ENCODE measurements at regions not wholly inside any gene's neighbourhood (a gene's known extent, or its start where the extent isn't known, plus 50 kb on each side); places are given as distances from the start of the nearest gene placed in this dataset.

- Histone ChIP-seq H3K9me3 (ENCODE audit: control insufficient read depth in 3 of 3, low read length in 3 of 3) (no peaks in the 10 kb centered on the region), H3K9ac (ENCODE audit: low read depth in 1 of 3, low read length in 3 of 3) (no peak overlapping the region), H3K27ac (ENCODE audit: low read depth, low read length) (no peak overlapping the region), H3K27me3 (ENCODE audit: control insufficient read depth in 3 of 3, insufficient read depth in 3 of 3, low read length in 3 of 3) (peaks cover 5 to 10% (median 6%) of the 10 kb centered on the region in 3 donors), H3K4me3 (ENCODE audit: low read length in 3 of 3) (no peak overlapping the region), H3K4me1 (ENCODE audit: control insufficient read depth in 3 of 3, insufficient read depth in 3 of 3, low read length in 3 of 3) (no peaks in the 10 kb centered on the region), H3K36me3 (ENCODE audit: control insufficient read depth in 3 of 3, insufficient read depth in 3 of 3, low read length in 3 of 3) (no peaks in the 10 kb centered on the region)
Observed at GRCh38 chr6:142675517-142675916, 269.5 kb downstream of the HIVEP2 start.

- Histone ChIP-seq H3K9me3 (ENCODE audit: control insufficient read depth in 3 of 3, low read length in 3 of 3) (no peaks in the 10 kb centered on the region), H3K27me3 (ENCODE audit: control insufficient read depth in 3 of 3, insufficient read depth in 3 of 3, low read length in 3 of 3) (peaks cover 5 to 10% (median 6%) of the 10 kb centered on the region in 3 donors), H3K4me1 (ENCODE audit: control insufficient read depth in 3 of 3, insufficient read depth in 3 of 3, low read length in 3 of 3) (no peaks in the 10 kb centered on the region), H3K9ac (ENCODE audit: low read depth in 1 of 3, low read length in 3 of 3) (no peak overlapping the region), H3K4me3 (ENCODE audit: low read length in 3 of 3) (no peak overlapping the region), H3K36me3 (ENCODE audit: control insufficient read depth in 3 of 3, insufficient read depth in 3 of 3, low read length in 3 of 3) (no peaks in the 10 kb centered on the region), H3K27ac (ENCODE audit: low read depth, low read length) (no peak overlapping the region)
Observed at GRCh38 chr6:142676027-142676443, 268.9 kb downstream of the HIVEP2 start.

- Histone ChIP-seq H3K9me3 (ENCODE audit: control insufficient read depth in 3 of 3, low read length in 3 of 3) (no peaks in the 10 kb centered on the region), H3K4me3 (ENCODE audit: low read length in 3 of 3) (no peak overlapping the region), H3K27ac (ENCODE audit: low read depth, low read length) (no peak overlapping the region), H3K27me3 (ENCODE audit: control insufficient read depth in 3 of 3, insufficient read depth in 3 of 3, low read length in 3 of 3) (peaks cover 5 to 10% (median 6%) of the 10 kb centered on the region in 3 donors), H3K4me1 (ENCODE audit: control insufficient read depth in 3 of 3, insufficient read depth in 3 of 3, low read length in 3 of 3) (no peaks in the 10 kb centered on the region), H3K36me3 (ENCODE audit: control insufficient read depth in 3 of 3, insufficient read depth in 3 of 3, low read length in 3 of 3) (no peaks in the 10 kb centered on the region), H3K9ac (ENCODE audit: low read depth in 1 of 3, low read length in 3 of 3) (no peak overlapping the region)
Observed at GRCh38 chr6:142676647-142677192, 268.3 kb downstream of the HIVEP2 start.

GRCh38 chr6:142679907-142680700, 264.9 kb downstream of the HIVEP2 start:
- H3K9ac ChIP-seq (ENCODE audit: low read depth in 1 of 3, low read length in 3 of 3) = no peak overlapping the region
- no peaks in the 10 kb centered on the region for H3K9me3 ChIP-seq (ENCODE audit: control insufficient read depth in 3 of 3, low read length in 3 of 3)
- no peaks in the 10 kb centered on the region for H3K4me1 ChIP-seq (ENCODE audit: control insufficient read depth in 3 of 3, insufficient read depth in 3 of 3, low read length in 3 of 3)
- H3K27ac ChIP-seq (ENCODE audit: low read depth, low read length) = no peak overlapping the region
- H3K27me3 ChIP-seq (ENCODE audit: control insufficient read depth in 3 of 3, insufficient read depth in 3 of 3, low read length in 3 of 3) = peaks cover 2 to 9% (median 6%) of the 10 kb centered on the region in 3 donors
- no peak overlapping the region for H3K4me3 ChIP-seq (ENCODE audit: low read length in 3 of 3)
- H3K36me3 ChIP-seq (ENCODE audit: control insufficient read depth in 3 of 3, insufficient read depth in 3 of 3, low read length in 3 of 3) = no peaks in the 10 kb centered on the region

GRCh38 chr6:142681099-142681498, 263.9 kb downstream of the HIVEP2 start:
- Histone ChIP-seq H3K4me3 (ENCODE audit: low read length in 3 of 3) (no peak overlapping the region), H3K36me3 (ENCODE audit: control insufficient read depth in 3 of 3, insufficient read depth in 3 of 3, low read length in 3 of 3) (no peaks in the 10 kb centered on the region), H3K9me3 (ENCODE audit: control insufficient read depth in 3 of 3, low read length in 3 of 3) (no peaks in the 10 kb centered on the region), H3K27ac (ENCODE audit: low read depth, low read length) (no peak overlapping the region), H3K4me1 (ENCODE audit: control insufficient read depth in 3 of 3, insufficient read depth in 3 of 3, low read length in 3 of 3) (no peaks in the 10 kb centered on the region), H3K27me3 (ENCODE audit: control insufficient read depth in 3 of 3, insufficient read depth in 3 of 3, low read length in 3 of 3) (peaks cover 0 to 3% (median 2%) of the 10 kb centered on the region in 3 donors), H3K9ac (ENCODE audit: low read depth in 1 of 3, low read length in 3 of 3) (no peak overlapping the region)

GRCh38 chr6:142682985-142683384, 262.0 kb downstream of the HIVEP2 start:
- H3K4me1 ChIP-seq (ENCODE audit: control insufficient read depth in 3 of 3, insufficient read depth in 3 of 3, low read length in 3 of 3) = no peaks in the 10 kb centered on the region
- H3K9ac ChIP-seq (ENCODE audit: low read depth in 1 of 3, low read length in 3 of 3) = no peak overlapping the region
- no peaks in the 10 kb centered on the region for H3K9me3 ChIP-seq (ENCODE audit: control insufficient read depth in 3 of 3, low read length in 3 of 3)
- no peak overlapping the region for H3K27ac ChIP-seq (ENCODE audit: low read depth, low read length)
- H3K27me3 ChIP-seq (ENCODE audit: control insufficient read depth in 3 of 3, insufficient read depth in 3 of 3, low read length in 3 of 3) = peaks cover 0 to 2% (median 0%) of the 10 kb centered on the region in 3 donors
- no peak overlapping the region for H3K4me3 ChIP-seq (ENCODE audit: low read length in 3 of 3)
- no peaks in the 10 kb centered on the region for H3K36me3 ChIP-seq (ENCODE audit: control insufficient read depth in 3 of 3, insufficient read depth in 3 of 3, low read length in 3 of 3)

- H3K9ac ChIP-seq (ENCODE audit: low read depth in 1 of 3, low read length in 3 of 3) = no peak overlapping the region
- H3K4me3 ChIP-seq (ENCODE audit: low read length in 3 of 3) = no peak overlapping the region
- H3K36me3 ChIP-seq (ENCODE audit: control insufficient read depth in 3 of 3, insufficient read depth in 3 of 3, low read length in 3 of 3) = no peaks in the 10 kb centered on the region
- no peaks in the 10 kb centered on the region for H3K9me3 ChIP-seq (ENCODE audit: control insufficient read depth in 3 of 3, low read length in 3 of 3)
- no peaks in the 10 kb centered on the region for H3K4me1 ChIP-seq (ENCODE audit: control insufficient read depth in 3 of 3, insufficient read depth in 3 of 3, low read length in 3 of 3)
- no peak overlapping the region for H3K27ac ChIP-seq (ENCODE audit: low read depth, low read length)
- H3K27me3 ChIP-seq (ENCODE audit: control insufficient read depth in 3 of 3, insufficient read depth in 3 of 3, low read length in 3 of 3) = no peaks in the 10 kb centered on the region
Observed at GRCh38 chr6:142683714-142684141, 261.2 kb downstream of the HIVEP2 start.

- H3K9ac ChIP-seq (ENCODE audit: low read depth in 1 of 3, low read length in 3 of 3) = no peak overlapping the region
- H3K36me3 ChIP-seq (ENCODE audit: control insufficient read depth in 3 of 3, insufficient read depth in 3 of 3, low read length in 3 of 3) = no peaks in the 10 kb centered on the region
- no peak overlapping the region for H3K27ac ChIP-seq (ENCODE audit: low read depth, low read length)
- H3K4me3 ChIP-seq (ENCODE audit: low read length in 3 of 3) = no peak overlapping the region
- H3K4me1 ChIP-seq (ENCODE audit: control insufficient read depth in 3 of 3, insufficient read depth in 3 of 3, low read length in 3 of 3) = no peaks in the 10 kb centered on the region
- H3K27me3 ChIP-seq (ENCODE audit: control insufficient read depth in 3 of 3, insufficient read depth in 3 of 3, low read length in 3 of 3) = no peaks in the 10 kb centered on the region
- no peaks in the 10 kb centered on the region for H3K9me3 ChIP-seq (ENCODE audit: control insufficient read depth in 3 of 3, low read length in 3 of 3)
Observed at GRCh38 chr6:142684371-142684770, 260.6 kb downstream of the HIVEP2 start.

GRCh38 chr6:142685852-142686506, 259.0 kb downstream of the HIVEP2 start:
- Histone ChIP-seq H3K9ac (ENCODE audit: low read depth in 1 of 3, low read length in 3 of 3) (no peak overlapping the region), H3K27ac (ENCODE audit: low read depth, low read length) (no peak overlapping the region), H3K36me3 (ENCODE audit: control insufficient read depth in 3 of 3, insufficient read depth in 3 of 3, low read length in 3 of 3) (no peaks in the 10 kb centered on the region), H3K27me3 (ENCODE audit: control insufficient read depth in 3 of 3, insufficient read depth in 3 of 3, low read length in 3 of 3) (no peaks in the 10 kb centered on the region), H3K4me3 (ENCODE audit: low read length in 3 of 3) (no peak overlapping the region), H3K9me3 (ENCODE audit: control insufficient read depth in 3 of 3, low read length in 3 of 3) (no peaks in the 10 kb centered on the region), H3K4me1 (ENCODE audit: control insufficient read depth in 3 of 3, insufficient read depth in 3 of 3, low read length in 3 of 3) (no peaks in the 10 kb centered on the region)

- no peaks in the 10 kb centered on the region for H3K27me3 ChIP-seq (ENCODE audit: control insufficient read depth in 3 of 3, insufficient read depth in 3 of 3, low read length in 3 of 3)
Observed at GRCh38 chr6:142686507-142686887, 258.5 kb downstream of the HIVEP2 start.

More at GRCh38 chr6:142686507-142686887, 258.5 kb downstream of the HIVEP2 start:
- H3K36me3 ChIP-seq (ENCODE audit: control insufficient read depth in 3 of 3, insufficient read depth in 3 of 3, low read length in 3 of 3) = no peaks in the 10 kb centered on the region
- H3K27ac ChIP-seq (ENCODE audit: low read depth, low read length) = no peak overlapping the region
- no peaks in the 10 kb centered on the region for H3K9me3 ChIP-seq (ENCODE audit: control insufficient read depth in 3 of 3, low read length in 3 of 3)
- no peak overlapping the region for H3K9ac ChIP-seq (ENCODE audit: low read depth in 1 of 3, low read length in 3 of 3)
- H3K4me3 ChIP-seq (ENCODE audit: low read length in 3 of 3) = no peak overlapping the region
- no peaks in the 10 kb centered on the region for H3K4me1 ChIP-seq (ENCODE audit: control insufficient read depth in 3 of 3, insufficient read depth in 3 of 3, low read length in 3 of 3)

Data from skeletal muscle tissue (tissue), 3 donors.